Hepatocyte (in vitro differentiated cells): ENCODE measurements at regions not wholly inside any gene's neighbourhood (a gene's known extent, or its start where the extent isn't known, plus 50 kb on each side); places are given as distances from the start of the nearest gene placed in this dataset.

Experiments
- CTCF ChIP-seq: fragments of 200-600 bp; sonication (generic); IDR thresholded peaks from 2 replicates; pipeline ENCODE4 v1.5.1; 2016; ENCODE audit warnings: antibody characterized with exemption, mild to moderate bottlenecking; ENCODE audit not compliant: poor library complexity
- EZH2 ChIP-seq: fragments of 200-600 bp; sonication (generic); IDR thresholded peaks from 2 replicates; pipeline ENCODE4 v1.6.1; 2016; ENCODE audit warnings: antibody characterized with exemption, mild to moderate bottlenecking, borderline replicate concordance
- EZH2phosphoT487 ChIP-seq: fragments of 200-600 bp; sonication (generic); IDR thresholded peaks from one replicate; pipeline ENCODE4 v1.6.1; 2018; ENCODE audit warnings: antibody characterized with exemption, mild to moderate bottlenecking, low read depth, moderate library complexity; ENCODE audit not compliant: unreplicated experiment, severe bottlenecking

- no peak for TF ChIP-seq CTCF
- TF ChIP-seq EZH2, result no peak
- no peak for TF ChIP-seq EZH2phosphoT487
Measured at GRCh38 chr4:27787195-27787594, 926.6 kb downstream of the STIM2 start.
